SKM-1 treated with dmso at 0.1 percent for 144 hours (cell line): ENCODE measurements at regions not wholly inside any gene's neighbourhood (a gene's known extent, or its start where the extent isn't known, plus 50 kb on each side); places are given as distances from the start of the nearest gene placed in this dataset.

Source experiments
- DNase-seq: peaks from one replicate; lab custom pipeline; 2025; ENCODE audit not compliant: unreplicated experiment; lab: John Stamatoyannopoulos, UW

- no peak for DNase-seq
Measured at GRCh38 chr3:135898774-135899173, 66.8 kb upstream of the PPP2R3A start.

- no peak for DNase-seq
Measured at GRCh38 chr3:135905058-135905724, 60.3 kb upstream of the PPP2R3A start.

GRCh38 chr3:135907422-135908165 lies 57.9 kb upstream of the PPP2R3A start:
- no peak for DNase-seq

DNA sequence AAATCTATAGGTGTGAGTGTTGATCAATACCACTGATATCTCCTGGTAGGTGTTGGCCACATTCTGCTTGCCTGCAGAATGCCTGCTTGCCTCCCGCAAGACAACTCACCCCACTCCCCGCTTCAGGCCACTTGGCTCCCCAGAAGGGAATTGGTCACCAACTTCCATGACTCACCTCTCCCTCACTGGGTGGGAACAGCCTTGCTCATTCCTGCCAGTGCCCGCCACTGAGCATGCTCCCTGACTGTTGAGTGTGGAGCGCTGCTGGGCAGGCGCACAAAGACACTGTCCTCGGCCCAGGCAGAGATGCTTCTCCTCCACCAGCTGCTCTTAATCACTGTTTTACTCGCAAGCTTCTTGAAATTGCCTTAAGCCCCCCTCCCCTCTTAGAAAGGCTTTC lies 57.3 kb upstream of the PPP2R3A start:
- no peak for DNase-seq

DNA sequence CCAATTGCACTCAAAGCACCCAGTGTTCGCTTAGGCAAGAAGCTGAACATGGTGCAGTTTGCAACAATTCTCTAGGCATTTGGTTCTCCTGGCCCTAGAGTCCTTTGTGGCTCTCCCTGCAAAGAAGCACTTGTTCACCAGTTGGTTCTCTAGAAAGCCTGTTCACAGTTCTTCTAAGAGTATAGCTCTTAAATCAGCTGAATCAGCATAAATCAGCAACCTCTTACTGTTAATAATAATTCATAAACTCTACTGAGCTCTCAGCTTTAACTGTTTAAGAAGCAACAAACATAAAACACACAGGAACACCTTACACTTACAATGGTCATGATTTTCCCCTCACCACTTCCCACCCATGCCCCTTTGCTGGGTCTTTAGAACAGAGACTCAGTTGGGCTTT lies 56.8 kb upstream of the PPP2R3A start:
- no peak for DNase-seq

DNA sequence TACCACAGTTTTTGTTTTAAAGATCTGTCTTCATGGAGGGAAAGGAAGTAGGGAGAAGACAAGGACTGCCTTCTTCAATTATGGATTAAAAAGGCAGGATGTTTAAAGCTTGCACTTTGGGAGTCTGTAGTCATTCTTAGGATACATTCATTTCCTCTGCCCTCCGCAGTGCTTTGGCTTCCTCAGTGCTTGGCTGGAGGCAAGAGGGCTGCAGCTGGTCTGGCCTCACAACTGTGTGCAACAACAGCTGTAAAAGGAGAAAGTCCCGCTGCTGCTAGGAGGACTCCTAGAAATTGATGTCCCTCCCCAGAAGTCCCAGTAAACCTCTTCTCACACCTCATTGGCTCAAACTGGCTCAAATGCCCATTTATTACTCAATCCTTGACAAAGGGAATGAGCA lies 54.4 kb upstream of the PPP2R3A start:
- DNase-seq = no peak

DNA sequence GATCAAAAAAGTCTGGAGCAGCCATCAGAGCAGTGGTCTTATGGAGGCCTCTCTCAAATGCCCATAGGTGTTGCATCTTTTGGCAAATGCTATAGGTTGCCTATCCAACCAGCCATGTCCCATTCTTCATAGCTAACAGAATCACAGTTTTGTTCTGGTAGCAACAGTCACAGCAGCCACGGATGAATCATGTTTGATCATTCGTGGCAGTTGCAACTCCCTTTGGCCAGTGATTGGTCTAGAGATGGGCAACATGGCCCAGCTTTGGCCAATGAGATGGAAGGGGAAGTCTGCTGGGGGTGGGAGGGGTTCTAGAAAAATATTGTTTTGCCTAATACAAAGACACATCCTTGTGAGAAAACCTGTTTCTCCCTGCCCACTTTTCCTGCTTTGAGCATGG lies 50.3 kb upstream of the PPP2R3A start:
- no peak for DNase-seq
